AG04450 (cell line): ENCODE measurements at regions not wholly inside any gene's neighbourhood (a gene's known extent, or its start where the extent isn't known, plus 50 kb on each side); places are given as distances from the start of the nearest gene placed in this dataset.
A peak's percentile ranks its signal among the peaks of the same experiment; 100 is the strongest.

Experiments
- CTCF ChIA-PET: fragments of 300-600, 350-600 bp; formaldehyde crosslinking; extraction: SDS; loops from one replicate; lab custom pipeline; 2022; ENCODE audit warnings: antibody characterized with exemption, inconsistent platforms; lab: Charles Lee
- POLR2A ChIA-PET: fragments of 350-600 bp; formaldehyde crosslinking; extraction: SDS; loops from one replicate; lab custom pipeline; 2021; ENCODE audit warnings: antibody characterized with exemption, inconsistent platforms; lab: Yijun Ruan, JAX
- DNase-seq: peaks from one replicate; pipeline ENCODE4 v3.0.0-alpha.2; 2011; ENCODE audit warnings: low read depth, low spot score
- H3K27ac ChIP-seq: one replicate; pipeline ENCODE4 v1.5.1; 2012; ENCODE audit warnings: low read depth, low read length, control low read depth
- H3K27me3 ChIP-seq: one replicate; pipeline ENCODE4 v1.6.0; 2012; ENCODE audit warnings: low read length; ENCODE audit not compliant: control insufficient read depth, insufficient read depth
- H3K4me3 ChIP-seq: 2 replicates; pipeline ENCODE4 v1.5.1; 2011; ENCODE audit warnings: mild to moderate bottlenecking, low read depth, low read length, control low read depth
- H3K9me3 ChIP-seq: 2 replicates; pipeline ENCODE4 v1.5.1; 2012; ENCODE audit warnings: low read length; ENCODE audit not compliant: control insufficient read depth, insufficient read depth
- CTCF ChIP-seq: IDR thresholded peaks from 2 replicates; pipeline ENCODE4 v1.5.1; 2011; ENCODE audit warnings: low read depth, low read length, control low read depth, inconsistent platforms

- Histone ChIP-seq H3K4me3 (no peak overlapping the region), H3K27me3 (no peaks in the 10 kb centered on the region), H3K9me3 (no peaks in the 10 kb centered on the region), H3K27ac (no peak overlapping the region)
- ChIA-PET POLR2A (no interaction called here), CTCF (interaction anchor here (0.5 kb wide), 1 partner anchor 355 kb away, joined by 3 read pairs; no protein-coding TSS in a partner anchor)
- no peak for DNase-seq
- no peak for TF ChIP-seq CTCF
Measured at GRCh38 chr5:143560378-143560777, 156.9 kb upstream of the NR3C1 start.

GRCh38 chr5:143559586-143560109 lies 156.2 kb upstream of the NR3C1 start:
- Histone ChIP-seq H3K27ac (no peak overlapping the region), H3K4me3 (no peak overlapping the region), H3K9me3 (no peaks in the 10 kb centered on the region), H3K27me3 (no peaks in the 10 kb centered on the region)
- POLR2A ChIA-PET = no interaction called here
- CTCF ChIA-PET = interaction anchor here (0.8 to 1.6 kb wide), 2 partner anchors 16 to 265 kb away, joined by 3 to 5 read pairs; no protein-coding TSS in a partner anchor
- TF ChIP-seq CTCF = no peak
- no peak for DNase-seq

- DNase-seq = no peak
Measured at GRCh38 chr5:143558048-143558447, 154.6 kb upstream of the NR3C1 start.

GRCh38 chr5:143557061-143557818 lies 153.8 kb upstream of the NR3C1 start:
- Histone ChIP-seq H3K4me3 (no peak overlapping the region), H3K27ac (peak overlapping the region; percentile 52), H3K9me3 (no peaks in the 10 kb centered on the region), H3K27me3 (no peaks in the 10 kb centered on the region)
- peak; percentile 63 for DNase-seq
- CTCF ChIA-PET = no interaction called here
- POLR2A ChIA-PET = interaction anchor here (1.0 kb wide), 1 partner anchor 26 kb away, joined by 3 read pairs; no protein-coding TSS in a partner anchor
- no peak for TF ChIP-seq CTCF

More at GRCh38 chr5:143558048-143558447, 154.6 kb upstream of the NR3C1 start:
- Histone ChIP-seq H3K9me3 (no peaks in the 10 kb centered on the region), H3K4me3 (no peak overlapping the region), H3K27me3 (no peaks in the 10 kb centered on the region), H3K27ac (no peak overlapping the region)
- TF ChIP-seq CTCF = no peak
- CTCF ChIA-PET = no interaction called here
- POLR2A ChIA-PET = no interaction called here
